ENCODE measurements at regions not wholly inside any gene's neighbourhood (a gene's known extent, or its start where the extent isn't known, plus 50 kb on each side); places are given as distances from the start of the nearest gene placed in this dataset.

DNA sequence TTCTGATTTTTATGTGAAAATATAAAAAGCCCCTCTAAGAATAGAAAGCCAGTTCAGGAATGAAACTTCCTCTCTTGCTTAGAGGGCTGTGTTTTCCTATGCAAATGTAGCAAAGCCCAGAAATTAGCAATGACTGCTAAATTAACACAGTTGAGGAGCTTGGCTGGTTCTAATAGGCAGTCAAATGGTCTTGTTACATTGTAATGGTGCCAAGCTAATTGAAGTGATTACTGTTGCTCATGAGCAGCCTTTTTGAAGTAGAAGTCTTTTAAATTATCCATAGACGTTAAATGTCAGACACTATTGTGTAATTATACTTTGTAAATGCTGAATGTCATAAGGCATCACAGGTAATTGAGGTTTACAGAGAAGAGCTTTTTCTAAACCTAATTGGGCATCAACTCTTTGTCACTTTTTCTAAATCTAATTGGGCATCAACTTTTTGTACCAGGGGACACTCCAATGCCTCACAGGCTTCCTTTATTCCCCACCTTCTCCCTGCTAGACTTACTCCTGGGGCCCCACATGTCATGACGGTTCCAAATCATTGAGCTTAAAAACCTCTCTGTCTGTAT is 229.1 kb downstream of the PSAT1 start:
- Histone ChIP-seq H3K4me1 (ENCODE audit: insufficient read depth, low read length, poor library complexity, severe bottlenecking) (no peaks in the 10 kb centered on the region), H3K9me2 (replicated peaks; ENCODE audit: low read depth, low read length) (no peaks in the 10 kb centered on the region), H3K9ac (ENCODE audit: low read depth, low read length, poor library complexity, severe bottlenecking) (no peak overlapping the region), H3K9me3 (ENCODE audit: insufficient read depth, low read depth, low read length) (peaks cover 6% of the 10 kb centered on the region), H3F3A (ENCODE audit: low read depth) (no peaks in the 10 kb centered on the region), H2AFZ (ENCODE audit: low read length) (no peak overlapping the region), H3K79me2 (ENCODE audit: insufficient read depth, low read length) (no peaks in the 10 kb centered on the region), H3K4me3 (ENCODE audit: low read length, poor library complexity, severe bottlenecking) (no peak overlapping the region), H4K20me1 (ENCODE audit: insufficient read depth, low read length, poor library complexity, severe bottlenecking) (no peaks in the 10 kb centered on the region), H3K36me3 (ENCODE audit: insufficient read depth, low read length) (no peaks in the 10 kb centered on the region), H3K27me3 (ENCODE audit: insufficient read depth, low read length, poor library complexity, severe bottlenecking) (no peaks in the 10 kb centered on the region), H3K4me2 (ENCODE audit: low read depth, low read length, poor library complexity, severe bottlenecking) (no peak overlapping the region)
- TF ChIP-seq, protein P1, sequence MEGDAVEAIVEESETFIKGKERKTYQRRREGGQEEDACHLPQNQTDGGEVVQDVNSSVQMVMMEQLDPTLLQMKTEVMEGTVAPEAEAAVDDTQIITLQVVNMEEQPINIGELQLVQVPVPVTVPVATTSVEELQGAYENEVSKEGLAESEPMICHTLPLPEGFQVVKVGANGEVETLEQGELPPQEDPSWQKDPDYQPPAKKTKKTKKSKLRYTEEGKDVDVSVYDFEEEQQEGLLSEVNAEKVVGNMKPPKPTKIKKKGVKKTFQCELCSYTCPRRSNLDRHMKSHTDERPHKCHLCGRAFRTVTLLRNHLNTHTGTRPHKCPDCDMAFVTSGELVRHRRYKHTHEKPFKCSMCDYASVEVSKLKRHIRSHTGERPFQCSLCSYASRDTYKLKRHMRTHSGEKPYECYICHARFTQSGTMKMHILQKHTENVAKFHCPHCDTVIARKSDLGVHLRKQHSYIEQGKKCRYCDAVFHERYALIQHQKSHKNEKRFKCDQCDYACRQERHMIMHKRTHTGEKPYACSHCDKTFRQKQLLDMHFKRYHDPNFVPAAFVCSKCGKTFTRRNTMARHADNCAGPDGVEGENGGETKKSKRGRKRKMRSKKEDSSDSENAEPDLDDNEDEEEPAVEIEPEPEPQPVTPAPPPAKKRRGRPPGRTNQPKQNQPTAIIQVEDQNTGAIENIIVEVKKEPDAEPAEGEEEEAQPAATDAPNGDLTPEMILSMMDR (conservative IDR thresholded peaks at IDR 0.05; ENCODE audit: low read length): no peak

DNA sequence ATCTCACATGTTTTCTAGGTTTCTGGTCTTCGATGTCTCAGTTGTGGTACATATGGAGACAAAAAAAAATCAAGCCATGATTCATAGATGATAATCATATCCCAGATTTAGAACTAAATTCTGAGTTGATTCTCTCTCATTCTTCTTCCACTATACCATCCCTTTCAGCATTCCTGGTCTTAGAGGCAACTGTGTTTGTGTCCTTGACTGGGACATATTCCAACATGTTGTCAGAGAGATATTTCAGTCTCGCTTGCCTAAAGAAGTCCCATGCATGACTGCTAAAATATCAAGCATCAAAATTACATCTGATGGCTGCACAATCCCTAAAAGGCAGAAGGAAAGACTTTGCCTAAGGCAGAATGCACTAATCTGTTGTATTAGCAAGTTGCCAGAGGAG is 236.6 kb downstream of the PSAT1 start:
- H3K79me2 ChIP-seq (ENCODE audit: insufficient read depth, low read length): no peaks in the 10 kb centered on the region
- H3F3A ChIP-seq (ENCODE audit: low read depth): no peaks in the 10 kb centered on the region
- no peaks in the 10 kb centered on the region for H3K9me3 ChIP-seq (ENCODE audit: insufficient read depth, low read depth, low read length)
- no peaks in the 10 kb centered on the region for H3K27me3 ChIP-seq (ENCODE audit: insufficient read depth, low read length, poor library complexity, severe bottlenecking)
- no peaks in the 10 kb centered on the region for H3K4me1 ChIP-seq (ENCODE audit: insufficient read depth, low read length, poor library complexity, severe bottlenecking)
- TF ChIP-seq, protein P1 (conservative IDR thresholded peaks at IDR 0.05; ENCODE audit: low read length): no peak
- TF ChIP-seq EZH2phosphoT487 (IDR thresholded peaks at IDR 0.05; ENCODE audit: borderline replicate concordance): no peak
- H4K20me1 ChIP-seq (ENCODE audit: insufficient read depth, low read length, poor library complexity, severe bottlenecking): no peaks in the 10 kb centered on the region
- H3K36me3 ChIP-seq (ENCODE audit: insufficient read depth, low read length): no peaks in the 10 kb centered on the region
- H3K4me2 ChIP-seq (ENCODE audit: low read depth, low read length, poor library complexity, severe bottlenecking): no peak overlapping the region
- H3K9me2 ChIP-seq (replicated peaks; ENCODE audit: low read depth, low read length): no peaks in the 10 kb centered on the region
- H2AFZ ChIP-seq (ENCODE audit: low read length): no peak overlapping the region
- H3K4me3 ChIP-seq (ENCODE audit: low read length, poor library complexity, severe bottlenecking): no peak overlapping the region
- H3K9ac ChIP-seq (ENCODE audit: low read depth, low read length, poor library complexity, severe bottlenecking): no peak overlapping the region

DNA sequence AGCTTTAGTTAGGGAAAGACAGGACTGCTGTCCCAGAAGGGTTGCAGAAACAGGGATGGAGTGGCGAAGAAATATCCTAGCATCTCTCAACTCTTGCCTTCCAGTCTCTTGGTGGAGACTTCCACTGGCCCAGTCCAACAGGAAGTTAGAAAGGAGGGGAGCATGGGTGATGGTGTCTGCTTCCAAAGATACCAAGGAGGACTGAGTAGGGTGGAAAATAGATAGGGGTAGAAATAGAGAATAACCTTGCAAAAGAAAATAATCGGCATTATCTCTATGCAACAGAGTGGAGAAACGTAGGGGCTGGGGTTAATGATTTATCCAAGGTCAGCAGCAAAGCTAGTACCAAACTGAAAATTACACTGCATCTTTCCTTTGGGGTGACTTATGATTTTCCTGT is 242.3 kb downstream of the PSAT1 start:
- Histone ChIP-seq H3K9me3 (ENCODE audit: insufficient read depth, low read depth, low read length) (no peaks in the 10 kb centered on the region), H3K9me2 (replicated peaks; ENCODE audit: low read depth, low read length) (no peaks in the 10 kb centered on the region), H4K20me1 (ENCODE audit: insufficient read depth, low read length, poor library complexity, severe bottlenecking) (no peaks in the 10 kb centered on the region), H3K36me3 (ENCODE audit: insufficient read depth, low read length) (no peaks in the 10 kb centered on the region), H3K4me1 (ENCODE audit: insufficient read depth, low read length, poor library complexity, severe bottlenecking) (no peaks in the 10 kb centered on the region), H3K4me3 (ENCODE audit: low read length, poor library complexity, severe bottlenecking) (no peak overlapping the region), H3K79me2 (ENCODE audit: insufficient read depth, low read length) (no peaks in the 10 kb centered on the region), H2AFZ (ENCODE audit: low read length) (no peak overlapping the region), H3K9ac (ENCODE audit: low read depth, low read length, poor library complexity, severe bottlenecking) (no peak overlapping the region), H3F3A (ENCODE audit: low read depth) (no peaks in the 10 kb centered on the region), H3K27me3 (ENCODE audit: insufficient read depth, low read length, poor library complexity, severe bottlenecking) (no peaks in the 10 kb centered on the region), H3K4me2 (ENCODE audit: low read depth, low read length, poor library complexity, severe bottlenecking) (no peak overlapping the region)
- TF ChIP-seq EZH2phosphoT487 (IDR thresholded peaks at IDR 0.05; ENCODE audit: borderline replicate concordance): no peak
- TF ChIP-seq, protein P1 (conservative IDR thresholded peaks at IDR 0.05; ENCODE audit: low read length): no peak
